ENCODE measurements at regions not wholly inside any gene's neighbourhood (a gene's known extent, or its start where the extent isn't known, plus 50 kb on each side); places are given as distances from the start of the nearest gene placed in this dataset.

DNA sequence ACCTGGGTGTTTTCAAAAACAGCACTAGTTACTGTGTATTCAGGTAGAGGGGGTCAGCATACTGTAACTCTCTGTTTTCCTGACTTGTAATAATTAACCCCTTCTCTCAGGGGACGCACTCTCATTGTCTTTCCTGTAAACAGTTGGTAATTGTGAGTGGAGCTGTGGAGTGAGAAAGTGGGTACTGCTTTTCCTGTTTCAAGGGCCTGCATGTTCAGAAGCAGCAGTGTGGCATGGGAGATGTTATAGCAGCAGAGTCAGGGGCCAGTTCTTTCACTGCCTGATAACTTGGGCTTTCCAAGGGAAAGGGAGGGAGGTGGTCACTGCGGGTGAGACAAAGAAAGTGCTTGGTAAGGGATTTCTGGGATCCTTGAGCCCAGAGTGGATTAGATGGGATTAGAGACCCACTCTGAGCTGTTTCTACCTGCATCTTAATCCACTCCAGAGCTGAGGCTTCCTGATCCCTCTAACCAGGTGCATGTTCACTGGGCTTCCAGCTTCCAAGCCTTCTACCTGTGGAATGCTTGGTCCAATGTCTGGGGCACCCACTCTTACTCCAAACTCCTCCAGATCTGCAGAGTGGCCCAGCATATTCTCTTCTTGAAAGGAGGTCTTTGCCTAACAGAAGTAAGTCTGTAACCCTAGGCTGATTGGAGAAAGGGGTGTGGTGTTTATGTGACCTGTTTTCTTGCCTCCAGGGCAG, 105.2 kb downstream of the RPLP1 start:
- H3K9me2 ChIP-seq (ENCODE audit: insufficient read depth), result no peaks in the 10 kb centered on the region
- TF ChIP-seq EZH2 (IDR thresholded peaks at IDR 0.05; ENCODE audit: low read depth), result no peak
- no peak for TF ChIP-seq CTCF (conservative IDR thresholded peaks at IDR 0.05)
- no peaks in the 10 kb centered on the region for H3K79me2 ChIP-seq (ENCODE audit: low read depth)
- intact Hi-C loops (cut with micrococcal nuclease; ENCODE audit: unreplicated experiment), result loop anchor here (2.0 to 5.0 kb wide), 2 partner anchors 35 to 76 kb away; no protein-coding TSS in a partner anchor
- H3K4me1 ChIP-seq (replicated peaks; ENCODE audit: insufficient read depth), result peaks cover 54% of the 10 kb centered on the region
- no peaks in the 10 kb centered on the region for H4K20me1 ChIP-seq (ENCODE audit: insufficient read depth)
- no peak overlapping the region for H3K4me3 ChIP-seq
- no peaks in the 10 kb centered on the region; the same call in 1 of the 2 replicates for H3K9me3 ChIP-seq (ENCODE audit: insufficient read depth, low read depth)
- ChIA-PET CTCF (interaction anchor here (0.5 kb wide), 1 partner anchor 1243 kb away, joined by 3 read pairs; no protein-coding TSS in a partner anchor), POLR2A (ENCODE audit: unreplicated experiment) (interaction anchor here (0.6 to 0.9 kb wide), 5 partner anchors 18 to 539 kb away, joined by 3 to 9 read pairs (median 4); no protein-coding TSS in a partner anchor)
- H3K36me3 ChIP-seq (ENCODE audit: low read depth), result no peaks in the 10 kb centered on the region
- no peaks in the 10 kb centered on the region for H3K27me3 ChIP-seq (ENCODE audit: insufficient read depth, low read depth)
- no TSS peak for BruUV-seq (replicated peaks)
- peak overlapping the region; percentile 63 for H3K27ac ChIP-seq
- no peak overlapping the region for H2AFZ ChIP-seq
- H3K4me2 ChIP-seq, result peak overlapping the region; percentile 46
- no peak for DNase-seq
- H3F3A ChIP-seq (ENCODE audit: insufficient read depth, low read depth), result peaks cover 33% of the 10 kb centered on the region

- no peak overlapping the region for H3K4me2 ChIP-seq
- no peaks in the 10 kb centered on the region for H4K20me1 ChIP-seq (ENCODE audit: insufficient read depth)
- intact Hi-C loops (cut with micrococcal nuclease; ENCODE audit: unreplicated experiment), result loop anchor here (5.0 kb wide), 1 partner anchor 77 kb away; no protein-coding TSS in a partner anchor
- BruUV-seq (replicated peaks), result no TSS peak
- no peak for DNase-seq
- CTCF ChIA-PET, result no interaction called here
- H3K36me3 ChIP-seq (ENCODE audit: low read depth), result no peaks in the 10 kb centered on the region
- no peaks in the 10 kb centered on the region for H3K9me3 ChIP-seq (ENCODE audit: insufficient read depth, low read depth)
- H2AFZ ChIP-seq, result no peak overlapping the region
- H3F3A ChIP-seq (ENCODE audit: insufficient read depth, low read depth), result peaks cover 22% of the 10 kb centered on the region
- no peaks in the 10 kb centered on the region for H3K9me2 ChIP-seq (ENCODE audit: insufficient read depth)
- H3K4me1 ChIP-seq (replicated peaks; ENCODE audit: insufficient read depth), result peaks cover 42% of the 10 kb centered on the region
- POLR2A ChIA-PET (ENCODE audit: unreplicated experiment), result interaction anchor here (0.6 kb wide), 1 partner anchor 609 kb away, joined by 4 read pairs; no protein-coding TSS in a partner anchor
- no peak overlapping the region for H3K27ac ChIP-seq
- TF ChIP-seq EZH2 (IDR thresholded peaks at IDR 0.05; ENCODE audit: low read depth) (no peak), CTCF (conservative IDR thresholded peaks at IDR 0.05) (no peak)
- no peak overlapping the region for H3K4me3 ChIP-seq
- H3K27me3 ChIP-seq (ENCODE audit: insufficient read depth, low read depth), result no peaks in the 10 kb centered on the region
- no peaks in the 10 kb centered on the region for H3K79me2 ChIP-seq (ENCODE audit: low read depth)
Observed at GRCh38 chr15:69559440-69560190, 107.0 kb downstream of the RPLP1 start.

GRCh38 chr15:69561071-69561784, 108.6 kb downstream of the RPLP1 start:
- H3K36me3 ChIP-seq (ENCODE audit: low read depth), result no peaks in the 10 kb centered on the region
- H3K79me2 ChIP-seq (ENCODE audit: low read depth), result no peaks in the 10 kb centered on the region
- no peak overlapping the region for H3K27ac ChIP-seq
- H4K20me1 ChIP-seq (ENCODE audit: insufficient read depth), result no peaks in the 10 kb centered on the region
- no peaks in the 10 kb centered on the region for H3K27me3 ChIP-seq (ENCODE audit: insufficient read depth, low read depth)
- no peaks in the 10 kb centered on the region for H3K9me2 ChIP-seq (ENCODE audit: insufficient read depth)
- BruUV-seq (replicated peaks), result no TSS peak
- intact Hi-C loops (cut with micrococcal nuclease; ENCODE audit: unreplicated experiment), result no loop called here
- peaks cover 28% of the 10 kb centered on the region for H3K4me1 ChIP-seq (replicated peaks; ENCODE audit: insufficient read depth)
- H3F3A ChIP-seq (ENCODE audit: insufficient read depth, low read depth), result peaks cover 14% of the 10 kb centered on the region; the same call in 1 of the 2 replicates
- no peak overlapping the region for H3K4me3 ChIP-seq
- CTCF ChIA-PET, result no interaction called here
- no peak overlapping the region for H2AFZ ChIP-seq
- no peaks in the 10 kb centered on the region for H3K9me3 ChIP-seq (ENCODE audit: insufficient read depth, low read depth)
- DNase-seq, result no peak
- H3K4me2 ChIP-seq, result no peak overlapping the region
- POLR2A ChIA-PET (ENCODE audit: unreplicated experiment), result interaction anchor here (0.6 kb wide), 2 partner anchors 39 to 88 kb away, joined by 3 read pairs; no protein-coding TSS in a partner anchor
- TF ChIP-seq EZH2 (IDR thresholded peaks at IDR 0.05; ENCODE audit: low read depth) (no peak), CTCF (conservative IDR thresholded peaks at IDR 0.05) (no peak)

All from PC-9 (cell line).